Activated T-cell treated with anti-CD3 and anti-CD28 coated beads, Interleukin-2, amount 50 U/mL, for 4 hours (primary cell): ENCODE measurements at regions not wholly inside any gene's neighbourhood (a gene's known extent, or its start where the extent isn't known, plus 50 kb on each side); places are given as distances from the start of the nearest gene placed in this dataset.

Experiments used
- ATAC-seq, 2 donors: fragments of 200-7000 bp; cut with Tn5 transposase; one replicate each; pipeline ENCODE4 v1.10.0; 2021
- DNase-seq: peaks from one replicate; pipeline ENCODE4 v3.0.0-alpha.2; 2020
- H3K27me3 Mint-ChIP-seq: one replicate; pipeline ENCODE4 v1.8.0; 2021; ENCODE audit warnings: low read depth, mixed read lengths
- H3K36me3 Mint-ChIP-seq: one replicate; pipeline ENCODE4 v1.8.0; 2022; ENCODE audit warnings: mixed read lengths; ENCODE audit not compliant: insufficient read depth
- H3K4me1 Mint-ChIP-seq: one replicate; pipeline ENCODE4 v1.8.0; 2021; ENCODE audit warnings: low read depth, mixed read lengths
- H3K4me3 Mint-ChIP-seq: one replicate; pipeline ENCODE4 v1.8.0; 2021; ENCODE audit warnings: mild to moderate bottlenecking, moderate library complexity, mixed read lengths
- H3K9me3 Mint-ChIP-seq: one replicate; pipeline ENCODE4 v1.8.0; 2021; ENCODE audit warnings: mixed read lengths

DNA sequence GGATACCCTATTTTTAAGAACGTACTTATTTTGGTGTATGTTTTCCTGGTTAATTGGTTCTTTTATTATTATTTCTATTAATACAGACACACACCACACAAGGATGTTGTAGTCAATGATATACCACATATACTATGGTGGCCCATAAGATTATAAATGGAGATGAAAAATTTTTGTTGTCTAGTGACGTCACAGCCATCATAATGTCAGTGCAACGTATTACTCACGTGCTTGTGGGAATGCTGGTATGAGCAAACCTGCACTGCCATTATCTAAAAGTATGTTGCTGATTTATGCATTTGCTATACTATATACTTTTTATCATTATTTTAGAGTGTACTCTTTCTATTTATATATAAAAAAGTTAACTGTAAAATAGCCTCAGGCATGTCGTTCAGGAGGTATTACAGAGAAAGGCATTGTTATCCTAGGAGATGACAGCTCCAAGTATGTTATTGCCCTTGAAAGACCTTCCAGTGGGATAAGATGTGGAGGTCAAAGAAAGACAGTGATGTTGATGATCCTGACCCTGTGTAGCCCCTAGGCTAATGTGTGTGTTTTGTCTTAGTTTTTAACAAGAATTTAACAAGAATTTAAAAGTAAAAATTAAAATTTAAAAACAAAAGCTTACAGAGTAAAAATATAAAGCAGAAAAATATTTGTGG is 65.6 kb upstream of the SGCD start:
- Mint-ChIP-seq H3K36me3 (no peaks in the 10 kb centered on the region), H3K4me1 (no peaks in the 10 kb centered on the region), H3K27me3 (no peaks in the 10 kb centered on the region), H3K9me3 (no peaks in the 10 kb centered on the region), H3K4me3 (no peak overlapping the region)
- ATAC-seq (no peak), DNase-seq (no peak)

DNA sequence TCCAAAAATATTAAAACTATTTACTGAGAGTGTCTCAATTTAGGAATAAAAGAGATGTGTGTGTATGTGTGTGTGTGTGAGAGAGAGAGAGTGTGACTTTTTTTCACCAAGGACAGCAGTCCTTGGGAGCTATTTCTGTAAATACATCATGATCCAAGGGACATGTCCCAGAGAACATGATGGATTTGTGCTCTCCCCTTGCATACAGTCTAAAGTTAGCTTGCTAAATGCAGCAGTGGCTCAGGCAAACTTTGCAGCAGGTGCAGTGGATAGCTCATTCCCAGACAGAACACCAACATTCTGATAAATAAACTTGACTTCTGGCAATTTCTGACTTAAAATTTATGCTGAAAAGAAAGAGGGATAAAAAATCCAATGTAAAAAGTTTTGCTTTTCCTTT is 55.4 kb upstream of the SGCD start:
- Mint-ChIP-seq H3K9me3 (peaks cover 7% of the 10 kb centered on the region), H3K36me3 (no peaks in the 10 kb centered on the region), H3K4me3 (no peak overlapping the region), H3K27me3 (no peaks in the 10 kb centered on the region), H3K4me1 (no peaks in the 10 kb centered on the region)
- no peak for DNase-seq
- no peak for ATAC-seq

GRCh38 chr5:156272139-156272538 is 54.8 kb upstream of the SGCD start:
- H3K4me1 Mint-ChIP-seq: no peaks in the 10 kb centered on the region

DNA sequence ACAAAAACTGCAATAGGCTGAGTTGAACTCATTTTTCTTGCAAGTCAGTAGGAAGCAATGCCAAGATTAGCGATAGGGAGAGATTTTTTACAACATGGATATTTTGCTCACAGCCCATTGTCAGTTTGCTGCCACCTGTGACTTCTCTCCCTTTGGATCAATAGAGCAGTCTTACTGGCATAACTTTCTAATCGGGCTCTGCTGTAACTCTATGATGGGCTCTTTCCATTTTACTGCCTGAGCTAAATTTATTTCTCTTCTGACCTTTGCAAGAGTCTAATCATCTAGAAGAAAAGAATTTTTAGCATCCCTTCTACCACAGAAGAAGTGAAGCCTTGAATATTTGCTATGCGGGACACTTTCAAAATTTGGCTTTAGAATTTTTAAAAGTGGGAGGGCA is 53.6 kb upstream of the SGCD start:
- ATAC-seq (no peak), DNase-seq (no peak)
- H3K4me1 Mint-ChIP-seq: no peaks in the 10 kb centered on the region
- no peak overlapping the region for H3K4me3 Mint-ChIP-seq
- no peaks in the 10 kb centered on the region for H3K27me3 Mint-ChIP-seq
- H3K9me3 Mint-ChIP-seq: peaks cover 7% of the 10 kb centered on the region
- H3K36me3 Mint-ChIP-seq: no peaks in the 10 kb centered on the region

More at GRCh38 chr5:156272139-156272538, 54.8 kb upstream of the SGCD start:
- no peak overlapping the region for H3K4me3 Mint-ChIP-seq
- no peaks in the 10 kb centered on the region for H3K27me3 Mint-ChIP-seq
- DNase-seq (no peak), ATAC-seq (no peak)
- H3K36me3 Mint-ChIP-seq: no peaks in the 10 kb centered on the region
- H3K9me3 Mint-ChIP-seq: peaks cover 7% of the 10 kb centered on the region

- peaks cover 7% of the 10 kb centered on the region for H3K9me3 Mint-ChIP-seq
- H3K4me3 Mint-ChIP-seq: no peak overlapping the region
- no peaks in the 10 kb centered on the region for H3K4me1 Mint-ChIP-seq
- H3K36me3 Mint-ChIP-seq: no peaks in the 10 kb centered on the region
- ATAC-seq (no peak), DNase-seq (no peak)
- no peaks in the 10 kb centered on the region for H3K27me3 Mint-ChIP-seq
These were observed 52.5 kb upstream of the SGCD start for GRCh38 chr5:156274453-156274852.
